GM18870 (cell line): ENCODE measurements at regions not wholly inside any gene's neighbourhood (a gene's known extent, or its start where the extent isn't known, plus 50 kb on each side); places are given as distances from the start of the nearest gene placed in this dataset.
"Not testable (repeated sequence)": the region's sequence is repeated elsewhere in the genome, so short reads cannot be mapped to it uniquely, and the experiment has no call there.

ENCODE experiments used
- ATAC-seq: cut with Tn5 transposase; IDR thresholded peaks from one replicate; pipeline ENCODE4 v1.9.1; 2021; ENCODE audit warnings: moderate library complexity; ENCODE audit not compliant: unreplicated experiment

DNA sequence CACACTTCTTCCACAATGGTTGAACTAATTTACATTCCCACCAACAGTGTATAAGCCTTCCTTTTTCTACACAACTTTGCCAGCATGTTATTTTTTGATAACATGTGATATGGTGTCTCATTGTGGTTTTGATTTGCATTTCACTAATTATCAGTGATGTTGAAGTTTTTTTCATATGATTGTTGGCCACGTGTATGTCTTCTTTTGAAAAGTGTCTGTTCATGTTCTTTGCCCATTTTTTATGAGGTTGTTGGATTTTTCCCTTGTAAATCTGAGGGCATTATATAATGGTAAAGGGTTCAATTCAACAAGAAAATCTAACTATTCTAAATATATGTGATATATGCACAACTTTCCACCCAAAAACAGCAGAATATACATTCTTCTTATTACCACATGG lies 153.4 kb upstream of the POGK start:
- not testable (repeated sequence) for ATAC-seq

DNA sequence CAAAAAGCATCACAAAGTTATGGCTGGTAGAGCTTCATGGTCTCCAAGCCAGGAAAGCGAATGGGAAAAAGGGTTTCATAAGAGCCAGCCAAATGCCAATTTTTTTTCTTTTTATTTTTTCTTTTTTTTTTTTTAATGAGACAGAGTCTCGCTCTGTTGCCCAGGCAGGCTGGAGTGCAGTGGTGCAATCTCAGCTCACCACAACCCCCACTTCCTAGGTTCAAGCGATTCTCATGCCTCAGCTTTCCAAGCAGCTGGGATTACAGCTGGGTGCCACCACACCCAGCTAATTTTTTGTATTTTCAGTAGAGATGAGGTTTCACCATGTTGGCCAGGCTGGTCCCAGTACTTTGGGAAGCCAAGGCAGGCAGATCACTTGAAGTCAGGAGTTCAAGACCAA lies 148.7 kb upstream of the POGK start:
- not testable (repeated sequence) for ATAC-seq

DNA sequence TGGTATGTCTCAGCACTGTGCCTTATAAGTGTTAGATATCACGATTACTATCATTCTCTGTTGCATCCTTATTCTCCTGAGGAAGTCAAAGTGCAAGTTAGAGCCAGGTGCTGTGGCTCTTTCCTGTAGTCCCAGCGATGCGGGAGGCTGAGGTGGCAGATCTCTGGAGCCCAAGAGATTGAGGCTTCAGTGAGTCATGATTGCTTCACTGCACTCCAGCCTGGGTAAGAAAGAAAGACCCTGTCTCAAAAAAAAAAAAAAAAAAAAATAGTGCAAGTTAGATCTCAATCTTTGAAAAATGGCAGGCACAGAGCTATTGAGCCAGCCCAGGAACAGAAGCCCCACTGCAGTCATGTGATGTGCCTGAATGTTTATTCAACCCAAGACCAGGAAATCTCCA lies 147.8 kb upstream of the POGK start:
- ATAC-seq, result no peak

DNA sequence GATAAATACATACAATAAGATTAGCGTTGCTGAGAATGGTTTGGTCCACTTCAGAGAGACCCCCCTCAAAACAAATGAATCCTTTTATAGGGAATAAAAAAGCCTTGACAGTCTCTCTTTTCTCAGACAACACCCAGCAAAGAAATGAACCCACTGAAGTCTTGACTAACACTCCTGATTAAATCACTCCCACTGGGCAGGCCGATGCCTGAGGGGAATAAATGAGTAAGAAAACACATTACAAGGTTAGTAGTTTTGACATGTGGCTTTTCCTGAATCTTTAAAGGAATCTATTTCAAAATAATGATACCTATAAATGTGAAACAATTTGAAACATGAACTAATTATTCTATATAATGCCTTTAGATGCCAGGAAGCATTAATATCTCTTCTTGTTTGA lies 146.9 kb upstream of the POGK start:
- no peak for ATAC-seq

DNA sequence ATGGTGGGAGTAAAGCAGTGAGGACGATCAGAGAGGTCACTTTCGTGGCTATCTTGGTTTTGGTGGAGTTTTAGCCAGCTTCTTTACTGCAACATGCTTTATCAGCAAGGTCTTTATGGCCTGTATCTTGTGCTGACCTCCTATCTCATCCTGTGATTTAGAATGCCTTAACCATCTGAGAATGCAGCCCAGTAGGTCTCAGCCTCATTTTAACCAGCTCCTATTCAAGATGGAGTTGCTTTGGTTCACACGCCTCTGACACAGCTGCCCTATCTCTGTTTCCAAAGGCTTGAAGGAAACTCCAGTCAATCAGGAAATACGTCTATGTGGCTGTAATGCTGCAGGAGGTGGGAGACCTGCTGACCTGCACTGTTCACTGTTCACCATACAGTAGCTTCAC lies 146.1 kb upstream of the POGK start:
- ATAC-seq, result no peak

DNA sequence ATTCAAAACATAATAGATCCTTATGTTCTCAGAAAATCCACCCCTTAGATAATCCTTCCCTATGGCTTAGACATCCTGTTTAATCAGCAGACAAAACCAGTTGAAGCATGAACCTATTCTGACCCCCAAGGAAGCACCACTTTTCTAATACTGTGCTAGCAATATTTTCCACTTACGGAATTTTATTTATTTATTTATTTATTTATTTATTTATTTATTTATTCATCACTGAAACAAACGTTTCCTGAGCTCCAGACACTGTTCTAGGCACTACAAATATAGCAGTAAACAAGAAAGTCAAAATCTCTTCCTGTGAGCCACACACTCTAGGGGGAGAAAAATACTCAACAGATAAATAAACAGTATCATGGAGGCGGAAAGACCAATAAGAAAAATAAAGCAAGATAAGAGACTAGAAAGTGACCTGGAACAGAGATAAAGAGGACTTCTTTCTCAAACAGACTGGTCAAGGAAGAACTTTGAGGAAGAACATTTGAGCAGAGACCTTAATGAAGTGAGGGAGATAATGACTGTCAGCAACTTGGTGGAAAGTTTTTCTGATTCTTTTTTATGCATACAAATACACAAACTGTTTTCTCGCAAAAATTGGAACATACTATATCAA lies 145.5 kb upstream of the POGK start:
- no peak for ATAC-seq

DNA sequence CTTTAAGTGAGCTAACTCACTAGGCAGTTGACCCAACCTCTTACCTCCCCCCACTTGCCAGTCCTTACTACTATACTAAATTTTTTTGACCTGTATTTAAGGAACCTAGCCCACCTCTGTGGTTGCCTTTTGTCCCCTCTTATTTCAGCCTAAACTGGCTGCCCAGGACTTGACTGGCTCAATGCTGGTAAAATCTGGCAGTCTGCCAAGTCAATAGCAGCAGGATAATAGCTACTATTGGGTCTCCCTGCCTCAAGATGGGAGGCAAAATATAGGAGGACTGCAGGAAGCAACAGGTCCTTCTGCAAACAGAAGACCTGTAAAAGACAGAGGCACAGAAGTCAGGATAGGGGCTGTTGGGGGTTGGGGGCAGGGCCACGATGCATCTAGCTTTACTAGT lies 144.2 kb upstream of the POGK start:
- ATAC-seq, result no peak

DNA sequence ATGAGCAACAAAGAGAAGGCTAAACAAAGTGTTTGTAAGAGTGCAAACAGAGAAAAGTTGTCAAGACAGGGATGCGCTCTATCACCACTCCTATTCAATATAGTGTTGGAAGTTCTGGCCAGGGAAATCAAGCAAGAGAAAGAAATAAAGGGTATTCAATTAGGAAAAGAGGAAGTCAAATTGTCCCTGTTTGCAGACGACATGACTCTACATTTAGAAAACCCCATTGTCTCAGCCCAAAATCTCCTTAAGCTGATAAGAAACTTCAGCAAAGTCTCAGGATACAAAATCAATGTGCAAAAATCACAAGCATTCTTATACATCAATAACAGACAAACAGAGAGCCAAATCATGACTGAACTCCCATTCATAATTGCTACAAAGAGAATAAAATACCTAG lies 143.4 kb upstream of the POGK start:
- ATAC-seq, result not testable (repeated sequence)

DNA sequence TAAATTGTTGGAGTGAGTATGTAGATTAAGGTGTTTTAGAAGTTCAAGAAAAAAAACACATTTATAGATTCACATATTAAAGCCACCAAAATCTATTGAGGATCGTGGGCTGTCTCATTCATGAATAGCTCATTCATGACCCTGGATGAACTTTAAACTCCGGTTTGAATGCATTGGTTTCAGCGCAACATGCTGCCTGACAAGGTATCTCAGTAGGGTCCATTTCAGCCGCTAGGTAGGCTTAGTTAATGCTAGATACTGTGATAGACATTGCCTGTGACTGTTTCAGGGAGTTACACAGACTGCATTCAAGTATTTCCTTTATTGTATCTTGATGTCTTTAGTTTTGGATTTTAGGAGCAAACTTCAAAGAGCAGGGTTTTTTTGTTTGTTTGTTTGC lies 140.5 kb upstream of the POGK start:
- ATAC-seq, result no peak

DNA sequence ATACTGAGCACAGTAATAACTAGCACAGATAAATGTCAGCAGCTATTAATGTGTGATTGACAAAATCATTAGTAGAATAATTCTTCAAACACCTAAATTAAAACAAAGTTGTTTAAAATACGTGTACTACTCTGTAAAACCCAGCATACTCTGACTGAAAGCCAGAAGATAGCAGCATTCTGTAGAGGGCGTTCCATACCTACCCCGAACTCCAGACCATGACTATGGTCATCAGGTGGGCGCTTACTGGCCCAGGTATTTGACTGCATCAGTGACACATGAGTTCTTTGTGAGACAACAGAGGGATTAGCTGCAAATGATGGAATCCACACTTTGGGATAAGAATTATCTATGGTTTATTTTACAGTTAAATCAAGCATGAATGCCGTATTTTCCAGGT lies 139.7 kb upstream of the POGK start:
- ATAC-seq, result no peak

DNA sequence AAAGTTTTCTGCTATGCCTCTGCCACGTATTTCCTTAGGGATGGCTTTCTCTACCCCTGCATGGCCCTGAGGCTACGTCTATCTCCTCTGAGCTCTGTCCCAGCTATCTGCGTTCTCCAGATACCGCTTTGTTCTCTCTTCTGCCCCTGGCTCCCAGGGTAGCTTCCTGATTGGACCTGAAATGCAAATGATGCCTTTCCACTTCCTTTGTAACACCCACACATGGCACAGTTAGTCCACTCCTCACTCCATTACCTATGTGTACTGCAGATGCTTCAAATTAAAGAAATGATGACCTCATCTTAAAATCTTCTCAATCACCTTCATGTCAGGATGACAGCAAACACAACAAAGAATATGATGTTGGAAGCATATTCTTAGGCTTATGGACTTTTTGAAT lies 138.6 kb upstream of the POGK start:
- ATAC-seq, result no peak

DNA sequence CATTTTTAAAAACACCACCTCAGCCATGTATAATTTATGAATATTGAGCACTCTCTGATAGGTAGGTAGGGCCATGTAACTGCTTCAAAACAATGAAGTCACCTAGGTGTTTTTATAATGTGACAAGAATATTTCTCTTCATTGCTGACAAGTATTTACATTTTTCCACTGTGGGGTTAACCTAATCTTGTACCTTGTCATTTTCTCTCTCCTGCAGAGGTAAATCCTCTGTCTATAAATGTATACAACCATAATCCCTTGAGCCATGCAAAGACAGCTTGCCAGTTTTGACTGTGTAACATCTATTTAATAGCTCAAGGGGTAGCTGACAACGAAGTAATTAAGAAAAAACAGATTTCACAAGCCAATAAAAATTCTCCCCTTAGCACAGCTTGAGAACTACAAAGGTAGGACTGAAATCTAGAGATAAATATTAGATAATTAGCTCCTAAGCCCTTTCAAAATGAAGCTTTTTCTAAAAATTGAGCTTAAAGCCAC lies 137.6 kb upstream of the POGK start:
- no peak for ATAC-seq

DNA sequence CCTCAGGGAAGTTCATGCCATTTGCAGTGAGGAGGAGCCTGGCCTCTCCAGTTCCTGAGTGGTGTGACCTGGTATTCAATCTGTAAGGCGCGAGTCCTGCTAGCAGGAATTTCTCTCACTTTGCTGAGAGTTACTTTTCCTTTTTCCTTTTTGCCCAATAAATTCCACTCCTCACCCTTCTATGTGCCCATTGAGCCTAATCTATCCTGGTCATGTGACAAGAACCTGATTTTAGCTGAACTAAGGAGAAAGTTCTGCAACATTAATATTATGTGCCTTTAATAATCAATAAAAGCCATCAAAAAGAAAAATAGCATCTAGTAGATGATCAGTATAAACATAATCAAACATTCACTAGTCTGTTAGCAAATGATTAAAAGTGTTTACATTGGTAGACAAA lies 136.1 kb upstream of the POGK start:
- no peak for ATAC-seq

DNA sequence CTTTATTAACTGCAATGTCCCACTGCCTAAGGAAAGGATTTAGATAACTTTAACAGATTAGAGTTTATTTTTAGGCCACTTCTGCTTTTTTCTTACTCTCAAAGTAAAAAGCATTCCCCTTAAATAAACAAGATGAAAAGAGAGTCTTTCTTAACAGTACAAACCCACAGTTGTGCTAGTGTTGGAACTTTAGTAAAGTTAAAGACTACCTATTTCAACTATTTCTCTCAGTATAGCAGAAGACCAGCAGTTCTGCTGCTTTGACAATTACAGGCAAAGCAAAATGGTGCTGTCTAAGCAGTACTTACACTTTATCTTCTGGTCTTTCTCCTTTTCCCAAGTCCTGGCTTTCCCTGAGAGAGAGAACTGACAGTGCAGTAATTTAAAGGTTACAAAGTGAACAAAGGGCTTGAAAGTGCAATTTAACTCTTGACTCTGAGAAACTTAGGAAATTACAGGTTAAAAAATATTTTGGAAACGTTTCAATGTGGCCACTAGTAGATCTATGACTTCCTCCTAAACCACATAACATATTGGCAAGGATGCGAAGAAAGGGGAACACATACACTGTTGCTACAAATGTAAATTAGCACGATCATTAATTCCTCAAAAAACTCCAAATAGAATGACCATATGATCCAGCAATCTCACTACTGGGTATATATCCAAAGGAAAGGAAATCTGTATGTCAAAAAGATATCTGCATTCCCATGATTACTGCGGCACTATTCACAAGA lies 135.4 kb upstream of the POGK start:
- ATAC-seq, result no peak

DNA sequence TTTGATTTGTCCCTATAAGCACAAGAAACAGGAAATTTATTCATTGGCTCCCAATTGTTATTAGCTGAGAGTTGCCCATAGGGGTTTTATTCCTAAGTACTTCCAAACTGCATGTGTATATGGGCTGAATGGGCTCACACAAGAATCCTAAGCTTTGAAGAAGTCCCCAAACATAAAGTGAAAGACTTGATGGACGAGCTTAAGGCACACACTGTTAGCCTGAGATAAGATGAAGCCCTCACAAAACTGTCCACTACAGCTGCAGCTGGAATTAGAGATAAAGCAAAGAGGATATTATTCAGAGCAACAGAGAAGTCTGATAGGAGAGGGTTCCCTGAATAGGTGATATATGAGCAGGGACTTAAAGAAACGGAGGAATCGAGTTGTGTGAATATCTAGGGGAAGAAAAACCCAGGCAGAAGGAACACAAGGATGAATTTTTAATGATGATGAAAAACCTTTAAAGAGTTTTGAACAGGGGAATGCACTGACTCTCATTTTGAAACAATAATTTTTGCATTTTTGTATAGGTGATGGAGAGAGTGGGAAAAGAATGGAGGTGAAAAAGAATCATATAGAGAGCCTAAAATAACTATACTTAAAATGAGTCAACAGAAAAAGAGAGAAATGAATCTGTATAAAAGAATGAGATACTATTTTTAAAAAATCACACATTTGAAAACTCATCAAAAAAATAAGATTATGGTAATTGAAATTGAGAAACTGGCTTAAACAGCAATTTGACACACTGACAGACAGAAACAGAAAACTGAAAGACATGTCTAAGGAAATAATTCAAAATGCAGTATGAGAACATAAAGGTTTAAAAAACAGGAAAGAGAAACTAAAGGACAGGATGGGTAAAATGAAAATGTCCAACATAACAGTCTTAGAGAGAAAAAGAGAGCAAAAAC lies 133.6 kb upstream of the POGK start:
- no peak for ATAC-seq

DNA sequence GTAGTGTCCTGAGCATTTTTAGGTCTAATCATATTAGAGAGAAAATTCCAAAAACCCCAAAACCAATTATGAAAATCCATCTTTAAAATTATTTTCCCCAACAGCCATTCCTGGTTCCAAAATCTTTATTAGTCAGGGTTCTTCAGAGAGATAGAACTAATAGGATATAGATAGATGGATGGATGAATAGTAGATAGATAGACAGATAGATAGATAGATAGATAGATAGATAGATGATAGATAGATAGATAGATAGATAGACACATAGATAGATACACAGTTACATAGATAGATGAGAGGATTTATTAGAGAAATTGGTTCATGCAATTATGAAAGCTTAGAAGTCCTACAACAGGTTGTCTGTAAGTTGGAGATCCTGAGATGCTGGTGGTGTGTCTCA lies 122.7 kb upstream of the POGK start:
- no peak for ATAC-seq

DNA sequence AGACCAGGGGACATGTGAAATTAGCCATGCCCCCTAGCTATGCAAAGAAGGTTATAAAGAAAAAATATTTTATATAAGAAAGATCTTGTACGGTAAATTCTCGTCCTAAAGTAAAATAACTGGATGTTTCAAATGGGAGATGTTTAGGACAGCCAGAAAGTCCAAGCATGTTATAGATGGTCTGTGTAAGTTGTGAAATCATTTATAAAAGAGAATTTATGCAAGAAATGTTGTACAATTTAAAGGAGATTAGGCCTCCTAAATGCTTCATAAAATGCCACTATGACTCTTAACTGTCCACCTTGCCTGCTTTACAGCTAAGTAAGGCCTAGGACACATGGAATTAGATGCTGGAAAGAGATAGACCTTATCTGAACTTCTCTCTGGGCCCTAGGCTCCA lies 118.1 kb upstream of the POGK start:
- no peak for ATAC-seq

DNA sequence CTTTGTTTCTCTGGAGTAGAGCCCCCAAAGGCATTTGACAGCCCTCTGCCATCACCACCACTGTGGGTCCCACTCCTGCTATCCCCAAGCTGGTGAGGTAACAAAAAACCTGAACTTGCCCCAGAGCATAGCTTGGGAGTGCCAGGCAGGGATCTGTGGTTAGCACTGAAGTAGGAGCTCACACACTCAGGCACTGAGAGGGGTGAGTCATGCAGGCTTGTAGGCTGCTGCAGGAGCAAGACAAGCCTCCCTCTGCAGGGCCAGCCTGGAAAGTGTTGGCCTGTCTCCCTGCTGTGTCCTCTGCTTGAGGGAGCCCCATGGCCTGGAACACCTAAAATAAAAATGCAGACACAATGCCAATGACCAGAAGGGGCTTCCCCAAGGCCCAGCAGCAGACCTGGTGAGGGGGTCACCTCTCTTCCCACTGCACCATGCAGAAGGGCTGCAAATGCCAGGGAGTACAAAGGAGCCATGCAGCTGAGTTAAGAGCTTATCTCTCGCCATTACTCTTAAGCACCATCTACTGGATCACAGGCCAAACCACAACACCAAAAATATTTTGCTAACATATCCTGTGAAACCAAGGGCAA lies 108.9 kb upstream of the POGK start:
- no peak for ATAC-seq

DNA sequence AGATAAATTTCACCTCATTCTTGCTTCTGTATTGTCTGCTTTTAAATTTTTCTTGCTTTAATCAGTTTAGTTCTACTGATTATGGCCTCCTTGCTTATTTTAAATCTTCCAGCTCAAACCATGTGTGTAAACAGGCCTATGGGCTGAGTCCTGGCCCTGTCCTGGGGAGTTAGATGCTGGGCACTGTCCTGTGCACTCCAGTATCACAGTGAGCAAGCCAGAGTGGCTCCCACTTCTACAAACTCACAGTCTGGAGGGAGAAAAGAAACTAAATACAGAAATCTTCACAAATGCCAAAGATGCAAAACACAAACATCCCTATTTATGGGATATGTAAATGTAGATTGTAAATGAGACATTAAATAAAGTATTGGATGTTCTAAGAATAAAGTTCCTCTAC lies 101.1 kb upstream of the POGK start:
- no peak for ATAC-seq

DNA sequence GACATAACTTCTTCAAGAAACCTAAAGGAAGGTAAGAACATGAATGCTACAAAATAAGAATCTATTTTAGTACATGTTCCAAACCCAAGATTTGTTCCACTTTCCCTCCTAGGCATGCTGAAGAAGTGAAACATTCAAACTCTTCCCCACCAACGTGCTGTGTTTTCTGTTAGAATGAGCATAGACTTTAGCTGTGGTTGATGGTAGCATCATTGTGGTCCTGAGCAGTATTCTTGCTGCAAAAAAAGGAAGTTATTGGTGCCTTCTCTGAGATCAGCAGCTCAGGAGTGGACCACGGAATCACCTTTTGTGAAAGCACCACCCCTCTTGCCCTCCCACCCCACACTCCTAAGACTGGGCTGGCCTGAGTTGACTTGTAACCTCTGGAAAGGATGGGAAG lies 100.4 kb upstream of the POGK start:
- ATAC-seq, result no peak

DNA sequence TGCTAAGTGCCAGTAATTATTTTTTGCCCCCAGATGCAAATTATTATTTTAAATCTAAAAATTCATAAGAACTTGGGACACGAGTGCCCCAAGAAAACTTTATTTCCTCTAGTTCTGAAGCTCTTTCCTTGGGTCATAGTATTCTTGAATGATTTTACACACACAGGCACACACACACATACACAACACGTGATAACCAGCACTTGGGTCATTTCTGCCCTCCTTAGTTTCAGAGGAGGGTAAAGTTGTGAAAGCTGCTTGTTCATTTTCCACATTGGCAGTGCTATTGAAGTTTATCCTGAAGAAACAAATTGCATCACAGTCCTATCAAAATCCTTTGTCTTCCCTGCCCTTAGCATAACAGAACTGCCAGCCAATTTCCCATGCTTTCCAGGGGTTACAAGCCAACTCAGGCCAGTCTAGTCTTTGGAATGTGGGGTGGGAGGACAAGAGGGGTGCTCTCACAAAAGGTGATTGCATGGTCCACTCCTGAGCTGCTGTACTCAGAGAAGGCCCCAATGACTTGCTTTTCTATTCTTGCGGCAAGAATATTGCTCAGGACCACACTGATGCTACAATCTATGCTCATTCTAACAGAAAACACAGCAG lies 98.5 kb upstream of the POGK start:
- ATAC-seq, result no peak
